ENCODE measurements at regions not wholly inside any gene's neighbourhood (a gene's known extent, or its start where the extent isn't known, plus 50 kb on each side); places are given as distances from the start of the nearest gene placed in this dataset.

DNA sequence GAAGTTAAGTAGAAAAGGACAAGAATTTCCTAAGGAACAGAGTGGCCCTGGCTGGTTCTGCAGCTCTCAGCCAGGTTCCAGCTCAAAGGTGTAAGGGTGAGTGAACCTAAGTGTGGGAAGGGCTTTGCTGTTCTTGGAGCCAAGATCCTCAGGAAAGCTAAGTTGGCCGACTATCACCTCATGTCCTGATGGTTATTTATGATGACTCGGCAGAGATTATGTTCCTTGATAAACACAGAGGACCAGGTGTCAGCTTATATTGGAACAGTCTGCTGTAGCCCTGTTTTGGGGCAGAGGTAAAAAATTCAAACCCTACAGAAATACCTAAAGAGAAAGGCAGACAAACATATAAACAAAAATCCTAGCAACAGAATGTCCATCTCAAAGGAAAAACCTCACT, 128.5 kb downstream of the TBX3 start:
- no peak for TF ChIP-seq POLR2A (IDR thresholded peaks at IDR 0.05)
- TF ChIP-seq, protein P1, sequence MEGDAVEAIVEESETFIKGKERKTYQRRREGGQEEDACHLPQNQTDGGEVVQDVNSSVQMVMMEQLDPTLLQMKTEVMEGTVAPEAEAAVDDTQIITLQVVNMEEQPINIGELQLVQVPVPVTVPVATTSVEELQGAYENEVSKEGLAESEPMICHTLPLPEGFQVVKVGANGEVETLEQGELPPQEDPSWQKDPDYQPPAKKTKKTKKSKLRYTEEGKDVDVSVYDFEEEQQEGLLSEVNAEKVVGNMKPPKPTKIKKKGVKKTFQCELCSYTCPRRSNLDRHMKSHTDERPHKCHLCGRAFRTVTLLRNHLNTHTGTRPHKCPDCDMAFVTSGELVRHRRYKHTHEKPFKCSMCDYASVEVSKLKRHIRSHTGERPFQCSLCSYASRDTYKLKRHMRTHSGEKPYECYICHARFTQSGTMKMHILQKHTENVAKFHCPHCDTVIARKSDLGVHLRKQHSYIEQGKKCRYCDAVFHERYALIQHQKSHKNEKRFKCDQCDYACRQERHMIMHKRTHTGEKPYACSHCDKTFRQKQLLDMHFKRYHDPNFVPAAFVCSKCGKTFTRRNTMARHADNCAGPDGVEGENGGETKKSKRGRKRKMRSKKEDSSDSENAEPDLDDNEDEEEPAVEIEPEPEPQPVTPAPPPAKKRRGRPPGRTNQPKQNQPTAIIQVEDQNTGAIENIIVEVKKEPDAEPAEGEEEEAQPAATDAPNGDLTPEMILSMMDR (IDR thresholded peaks at IDR 0.05) = no peak
